NOMO-1 (cell line): ENCODE measurements at regions not wholly inside any gene's neighbourhood (a gene's known extent, or its start where the extent isn't known, plus 50 kb on each side); places are given as distances from the start of the nearest gene placed in this dataset.

ENCODE experiments used
- DNase-seq, 2 experiments: peaks; one replicate each; lab custom pipeline; 2025; ENCODE audit not compliant: unreplicated experiment in 2 of 2; lab: John Stamatoyannopoulos, UW

DNA sequence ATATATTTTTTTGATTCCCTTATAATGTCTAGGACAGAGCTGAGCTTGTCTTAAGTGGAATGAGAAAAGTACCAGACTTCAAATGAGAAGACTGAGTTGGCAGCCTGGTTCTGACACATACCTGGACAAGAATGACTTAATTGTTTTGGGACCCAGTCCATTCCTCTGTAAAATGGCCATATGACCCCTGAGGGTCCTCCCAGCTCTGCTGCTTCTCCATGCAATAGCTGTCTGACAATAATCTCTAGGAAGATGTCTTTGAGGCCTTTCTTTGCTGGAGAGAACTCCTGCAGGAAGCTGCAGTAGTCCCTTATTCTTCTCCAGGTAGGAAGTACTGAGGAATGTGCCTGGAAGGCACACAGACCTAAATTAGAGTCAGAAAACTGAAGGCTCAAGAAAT lies 55.9 kb upstream of the SLIT3 start:
- no peak for DNase-seq

DNA sequence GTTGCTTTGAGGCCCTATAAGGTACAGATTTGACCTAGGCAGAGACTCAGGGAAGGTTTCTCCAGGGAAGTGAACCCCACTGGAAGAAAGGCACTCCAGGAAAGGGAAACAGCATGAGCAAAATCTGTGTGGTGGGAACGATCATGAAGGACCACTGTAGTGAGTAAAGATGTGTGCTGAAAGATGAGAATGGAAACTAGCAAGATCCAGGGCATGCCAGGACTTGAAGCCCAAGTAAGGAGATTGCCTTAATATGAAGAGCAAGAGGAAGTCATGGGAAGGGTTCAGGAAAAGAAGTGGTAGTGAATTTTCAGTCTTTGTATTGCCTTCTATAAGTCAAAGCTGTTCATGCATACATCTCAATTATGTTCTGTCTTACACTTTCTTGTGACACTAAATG lies 55.2 kb upstream of the SLIT3 start:
- no peak for DNase-seq

DNA sequence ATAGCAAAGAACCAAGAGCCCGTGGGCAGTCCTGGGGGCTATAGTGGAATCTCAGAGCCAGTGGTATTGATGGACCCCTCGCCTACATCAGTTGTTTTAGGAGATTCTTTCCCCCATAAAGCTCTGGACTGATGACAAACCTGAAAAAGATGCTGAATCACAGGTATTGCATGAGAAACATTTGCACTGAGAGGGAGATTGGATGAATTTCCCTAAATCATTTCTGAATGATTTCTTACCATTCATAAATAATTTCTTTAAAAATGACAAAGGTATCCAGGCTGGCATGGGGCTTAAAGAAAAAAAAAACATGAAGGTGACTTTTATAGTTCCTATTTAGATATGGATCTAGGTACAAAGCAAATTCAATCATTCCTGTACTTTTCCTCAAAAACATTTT lies 54.0 kb upstream of the SLIT3 start:
- no peak for DNase-seq

DNA sequence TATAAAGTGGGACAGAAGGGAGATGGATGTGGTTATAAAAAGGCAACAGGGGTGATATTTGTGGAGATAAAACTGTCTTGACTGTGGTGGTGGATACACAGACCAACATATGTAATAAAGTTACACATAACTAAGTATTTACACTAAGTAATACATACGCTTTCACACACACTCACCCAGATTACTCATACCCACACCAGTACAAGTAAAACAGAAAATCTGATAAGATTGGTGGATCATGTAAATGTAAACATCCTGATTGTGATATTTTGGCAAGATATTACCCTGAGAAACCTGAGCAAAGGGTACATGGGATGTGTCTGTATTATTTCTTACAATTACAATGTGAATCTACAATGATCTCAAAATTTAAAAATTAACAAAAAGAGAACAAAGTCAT lies 53.3 kb upstream of the SLIT3 start:
- DNase-seq = no peak

GRCh38 chr5:169352901-169353300 lies 52.0 kb upstream of the SLIT3 start:
- no peak for DNase-seq

DNA sequence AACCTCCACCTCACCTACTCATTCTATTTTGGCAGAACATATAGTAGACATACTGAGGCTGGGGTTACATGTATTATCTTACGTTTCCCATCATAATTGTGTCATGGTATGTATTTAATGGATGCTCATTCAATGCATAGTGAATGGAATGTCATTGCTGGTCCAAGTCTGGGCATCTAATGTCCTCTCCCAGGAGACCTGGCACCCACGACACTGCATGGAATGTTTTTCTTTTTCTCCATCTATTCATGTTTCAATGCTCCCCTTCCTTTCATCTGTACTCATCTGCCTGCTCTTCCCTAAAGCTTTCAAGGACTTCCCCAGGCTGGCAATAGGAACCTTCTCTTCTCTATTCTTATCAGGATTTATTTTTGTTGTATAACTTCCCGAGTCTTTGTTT lies 50.8 kb upstream of the SLIT3 start:
- DNase-seq = no peak

DNA sequence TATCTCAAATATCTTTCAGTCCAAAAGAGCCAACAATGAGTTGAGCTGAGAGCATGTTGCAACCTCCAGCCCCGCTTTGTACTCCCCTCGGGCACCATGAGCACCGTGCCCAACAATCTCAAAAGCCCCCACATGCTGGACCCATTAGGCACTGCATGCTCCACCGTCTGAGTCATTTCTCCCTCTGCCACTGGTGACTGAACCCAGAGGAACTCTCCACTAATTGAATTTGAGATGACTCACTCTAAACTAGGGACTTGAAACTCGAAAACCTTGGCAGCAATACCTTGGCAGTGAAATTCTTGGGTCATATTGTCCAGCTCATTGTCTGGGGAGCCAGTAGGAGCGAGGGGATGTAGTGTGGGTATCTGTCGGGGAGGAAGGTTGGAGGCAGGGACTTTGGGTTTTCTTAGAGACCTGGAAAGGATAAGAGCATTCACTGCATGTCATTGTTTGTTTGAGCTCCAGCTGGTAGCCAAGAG lies 49.9 kb upstream of the SLIT3 start:
- no peak for DNase-seq
